Neuronal stem cell (in vitro differentiated cells): ENCODE measurements at regions not wholly inside any gene's neighbourhood (a gene's known extent, or its start where the extent isn't known, plus 50 kb on each side); places are given as distances from the start of the nearest gene placed in this dataset.

Experiments
- DNase-seq: peaks from one replicate; pipeline ENCODE4 v3.0.0-alpha.2; 2013; ENCODE audit warnings: low spot score
- H2AFZ ChIP-seq: one replicate; pipeline ENCODE4 v1.6.1; 2013; ENCODE audit warnings: mild to moderate bottlenecking, low read length, inconsistent platforms
- H2AK5ac ChIP-seq: 2 replicates; pipeline ENCODE4 v1.6.1; 2013; ENCODE audit warnings: low read depth, mild to moderate bottlenecking, inconsistent platforms, low read length, moderate library complexity, mixed read lengths
- H2BK120ac ChIP-seq: 2 replicates; pipeline ENCODE4 v1.6.1; 2013; ENCODE audit warnings: low read depth, mild to moderate bottlenecking, inconsistent platforms, low read length, moderate library complexity, mixed read lengths
- H2BK12ac ChIP-seq: one replicate; pipeline ENCODE4 v1.6.1; 2013; ENCODE audit warnings: low read length, inconsistent platforms
- H2BK15ac ChIP-seq: 2 replicates; pipeline ENCODE4 v1.6.1; 2013; ENCODE audit warnings: mild to moderate bottlenecking, low read length, inconsistent platforms, mixed read lengths
- H2BK5ac ChIP-seq: one replicate; pipeline ENCODE4 v1.6.1; 2013; ENCODE audit warnings: inconsistent platforms, mild to moderate bottlenecking, low read length, moderate library complexity
- H3K14ac ChIP-seq: one replicate; pipeline ENCODE4 v1.6.1; 2013; ENCODE audit warnings: low read length, inconsistent platforms
- H3K18ac ChIP-seq: 2 replicates; pipeline ENCODE4 v1.6.1; 2013; ENCODE audit warnings: low read length, inconsistent platforms
- H3K23ac ChIP-seq: 2 replicates; pipeline ENCODE4 v1.6.1; 2013; ENCODE audit warnings: low read depth, mild to moderate bottlenecking, mixed read lengths, low read length, inconsistent platforms; ENCODE audit not compliant: poor library complexity
- H3K27ac ChIP-seq: replicated peaks from 3 replicates; pipeline ENCODE4 v1.5.1; 2013; ENCODE audit warnings: low read length, inconsistent platforms
- H3K27me3 ChIP-seq, 3 experiments: 2 replicates each; pipeline ENCODE4 v1.6.1; 2013; ENCODE audit warnings: low read length in 3 of 3, mild to moderate bottlenecking in 2 of 3, inconsistent platforms in 1 of 3, low read depth in 1 of 3, mixed read lengths in 1 of 3, moderate library complexity in 1 of 3; ENCODE audit not compliant: control insufficient read depth in 3 of 3, insufficient read depth in 3 of 3
- H3K36me3 ChIP-seq, 2 donors: replicated peaks in 1 of 2; 2 replicates each; pipeline ENCODE4 v1.6.1; 2013; ENCODE audit warnings: low read length in 2 of 2; ENCODE audit not compliant: control insufficient read depth in 2 of 2, insufficient read depth in 2 of 2
- H3K4ac ChIP-seq: 2 replicates; pipeline ENCODE4 v1.6.1; 2013; ENCODE audit warnings: inconsistent platforms, mild to moderate bottlenecking, low read length, moderate library complexity
- H3K4me1 ChIP-seq, 2 donors: 1 replicate in 1 of 2; 2 replicates in 1 of 2; pipeline ENCODE4 v1.6.1; 2013; ENCODE audit warnings: low read length in 2 of 2, low read depth in 1 of 2; ENCODE audit not compliant: control insufficient read depth in 2 of 2, insufficient read depth in 1 of 2
- H3K4me2 ChIP-seq: one replicate; pipeline ENCODE4 v1.6.1; 2013; ENCODE audit warnings: mild to moderate bottlenecking, low read length, inconsistent platforms; ENCODE audit not compliant: insufficient read depth, poor library complexity, severe bottlenecking
- H3K4me3 ChIP-seq, 2 donors: 2 replicates each; pipeline ENCODE4 v1.5.1; 2013; ENCODE audit warnings: low read length in 2 of 2, mild to moderate bottlenecking in 2 of 2, inconsistent platforms in 1 of 2, moderate library complexity in 1 of 2
- H3K79me1 ChIP-seq: one replicate; pipeline ENCODE4 v1.6.1; 2013; ENCODE audit warnings: low read depth, mild to moderate bottlenecking, inconsistent platforms, low read length, moderate library complexity
- H3K9ac ChIP-seq: one replicate; pipeline ENCODE4 v1.6.1; 2013; ENCODE audit warnings: mild to moderate bottlenecking, low read depth, low read length, inconsistent platforms; ENCODE audit not compliant: poor library complexity
- H3K9me3 ChIP-seq, 2 donors: replicated peaks in 1 of 2; 2 replicates each; pipeline versions ENCODE3 to v1.6.1; 2013; ENCODE audit warnings: low read length in 2 of 2, mild to moderate bottlenecking in 2 of 2, inconsistent platforms in 1 of 2, low read depth in 1 of 2, mixed read lengths in 1 of 2, moderate library complexity in 1 of 2; ENCODE audit not compliant: control insufficient read depth in 2 of 2, insufficient read depth in 1 of 2
- H4K8ac ChIP-seq: one replicate; pipeline ENCODE4 v1.6.1; 2013; ENCODE audit warnings: low read depth, mild to moderate bottlenecking, inconsistent platforms, low read length, moderate library complexity
- H4K91ac ChIP-seq: one replicate; pipeline ENCODE4 v1.6.1; 2013; ENCODE audit warnings: low read length, low read depth, mild to moderate bottlenecking, inconsistent platforms; ENCODE audit not compliant: poor library complexity
- WGBS, 2 donors: extraction: QIAGEN DNeasy Blood & Tissue Kit; methylation state at CpG; one replicate each; pipeline ENCODE4 v1.1.7; 2013; ENCODE audit warnings: missing lambda C conversion rate in 2 of 2, mixed read lengths in 1 of 2; ENCODE audit not compliant: insufficient read length in 2 of 2, insufficient replicate concordance in 1 of 2; ENCODE audit errors: extremely low coverage in 2 of 2; 5-methylcytosine and 5-hydroxymethylcytosine counted together

GRCh38 chr7:46943996-46944395, 637.9 kb downstream of the TNS3 start:
- no peak overlapping the region for H4K91ac ChIP-seq
- H3K23ac ChIP-seq, result no peak overlapping the region
- H3K4ac ChIP-seq, result no peak overlapping the region
- no peak overlapping the region for H2BK120ac ChIP-seq
- H2BK5ac ChIP-seq, result no peak overlapping the region
- no peak overlapping the region for H3K27ac ChIP-seq
- peak overlapping the region; percentile 3 for H2AFZ ChIP-seq
- no peak overlapping the region for H2BK15ac ChIP-seq
- H3K4me1 ChIP-seq, result peaks cover 0 to 2% of the 10 kb centered on the region in 2 donors
- no peaks in the 10 kb centered on the region for H3K27me3 ChIP-seq
- no peak overlapping the region for H3K14ac ChIP-seq
- no peak overlapping the region for H2AK5ac ChIP-seq
- WGBS, 2 donors, result no CpG with 5 or more reads among the region's 3 CpGs
- H3K18ac ChIP-seq, result no peak overlapping the region
- DNase-seq, result no peak
- H3K9ac ChIP-seq, result no peak overlapping the region
- H3K79me1 ChIP-seq, result no peaks in the 10 kb centered on the region
- no peaks in the 10 kb centered on the region for H3K36me3 ChIP-seq
- no peak overlapping the region for H2BK12ac ChIP-seq
- no peak overlapping the region for H4K8ac ChIP-seq
- peaks cover 0 to 3% of the 10 kb centered on the region in 2 donors for H3K9me3 ChIP-seq
- H3K4me3 ChIP-seq, result no peak overlapping the region
- H3K4me2 ChIP-seq, result no peak overlapping the region

DNA sequence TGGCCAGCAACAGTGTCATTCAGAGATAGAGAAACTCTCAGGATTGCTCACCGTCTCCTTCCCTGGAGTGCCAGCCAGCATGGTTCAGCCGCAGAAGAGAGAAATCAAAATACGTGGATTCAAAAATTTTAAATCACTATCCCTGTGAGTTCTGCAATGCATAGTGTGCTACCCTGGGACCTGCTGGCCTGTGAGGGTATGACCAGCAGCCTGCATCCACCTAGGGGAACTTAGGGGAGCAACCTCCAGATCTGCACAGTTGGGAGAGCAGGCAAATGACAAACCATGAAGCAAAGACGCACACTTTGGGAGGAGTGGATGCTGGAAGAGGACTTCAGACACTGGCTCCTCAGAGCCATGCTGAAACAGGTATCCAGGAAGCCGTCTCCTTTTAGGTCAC, 639.3 kb downstream of the TNS3 start:
- no peak overlapping the region for H2BK5ac ChIP-seq
- no peak overlapping the region for H4K8ac ChIP-seq
- H2BK12ac ChIP-seq, result no peak overlapping the region
- no peak overlapping the region for H3K23ac ChIP-seq
- no CpG with 5 or more reads among the region's 5 CpGs for WGBS, 2 donors
- H3K36me3 ChIP-seq, result no peaks in the 10 kb centered on the region
- no peak overlapping the region for H3K4me3 ChIP-seq
- H3K9ac ChIP-seq, result no peak overlapping the region
- H4K91ac ChIP-seq, result no peak overlapping the region
- peaks cover 0 to 3% of the 10 kb centered on the region in 2 donors for H3K9me3 ChIP-seq
- H2BK15ac ChIP-seq, result no peak overlapping the region
- H3K27me3 ChIP-seq, result no peaks in the 10 kb centered on the region
- H2AK5ac ChIP-seq, result no peak overlapping the region
- H2BK120ac ChIP-seq, result no peak overlapping the region
- H3K4ac ChIP-seq, result no peak overlapping the region
- H3K4me1 ChIP-seq, result peaks cover 0 to 2% of the 10 kb centered on the region in 2 donors
- no peaks in the 10 kb centered on the region for H3K79me1 ChIP-seq
- H2AFZ ChIP-seq, result no peak overlapping the region
- no peak overlapping the region for H3K27ac ChIP-seq
- no peak overlapping the region for H3K18ac ChIP-seq
- no peak overlapping the region for H3K4me2 ChIP-seq
- H3K14ac ChIP-seq, result no peak overlapping the region
- no peak for DNase-seq

- H2BK5ac ChIP-seq, result no peak overlapping the region
- H2AFZ ChIP-seq, result no peak overlapping the region
- H3K36me3 ChIP-seq, result no peaks in the 10 kb centered on the region
- H4K8ac ChIP-seq, result no peak overlapping the region
- H2BK15ac ChIP-seq, result no peak overlapping the region
- H3K9me3 ChIP-seq, result no peaks in the 10 kb centered on the region
- H3K4me2 ChIP-seq, result no peak overlapping the region
- H2BK12ac ChIP-seq, result no peak overlapping the region
- no peak overlapping the region for H3K14ac ChIP-seq
- no peak overlapping the region for H2AK5ac ChIP-seq
- no peak overlapping the region for H3K4ac ChIP-seq
- no peak for DNase-seq
- H3K79me1 ChIP-seq, result no peaks in the 10 kb centered on the region
- H3K4me3 ChIP-seq, result no peak overlapping the region
- no CpG with 5 or more reads among the region's 5 CpGs for WGBS, 2 donors
- no peak overlapping the region for H3K18ac ChIP-seq
- H3K27me3 ChIP-seq, result no peaks in the 10 kb centered on the region
- no peaks in the 10 kb centered on the region for H3K4me1 ChIP-seq
- no peak overlapping the region for H3K27ac ChIP-seq
- no peak overlapping the region for H4K91ac ChIP-seq
- H3K23ac ChIP-seq, result no peak overlapping the region
- H3K9ac ChIP-seq, result no peak overlapping the region
- no peak overlapping the region for H2BK120ac ChIP-seq
Measured at GRCh38 chr7:46940178-46940577, 641.7 kb downstream of the TNS3 start.

- H3K27ac ChIP-seq, result no peak overlapping the region
- no peak overlapping the region for H2BK5ac ChIP-seq
- H2BK15ac ChIP-seq, result no peak overlapping the region
- H3K27me3 ChIP-seq, result no peaks in the 10 kb centered on the region
- no peak overlapping the region for H3K4ac ChIP-seq
- H3K14ac ChIP-seq, result no peak overlapping the region
- H3K79me1 ChIP-seq, result no peaks in the 10 kb centered on the region
- H3K18ac ChIP-seq, result no peak overlapping the region
- no CpG with 5 or more reads among the region's 8 CpGs for WGBS, 2 donors
- no peaks in the 10 kb centered on the region for H3K9me3 ChIP-seq
- H3K36me3 ChIP-seq, result no peaks in the 10 kb centered on the region
- H3K4me3 ChIP-seq, result no peak overlapping the region
- no peak overlapping the region for H3K4me2 ChIP-seq
- no peak overlapping the region for H2BK12ac ChIP-seq
- no peak overlapping the region for H2BK120ac ChIP-seq
- no peak overlapping the region for H4K91ac ChIP-seq
- H4K8ac ChIP-seq, result no peak overlapping the region
- H2AFZ ChIP-seq, result no peak overlapping the region
- no peak overlapping the region for H3K9ac ChIP-seq
- no peaks in the 10 kb centered on the region for H3K4me1 ChIP-seq
- H2AK5ac ChIP-seq, result no peak overlapping the region
- H3K23ac ChIP-seq, result no peak overlapping the region
- no peak for DNase-seq
Measured at GRCh38 chr7:46939558-46939957, 642.4 kb downstream of the TNS3 start.
